ENCODE measurements at regions not wholly inside any gene's neighbourhood (a gene's known extent, or its start where the extent isn't known, plus 50 kb on each side); places are given as distances from the start of the nearest gene placed in this dataset.

GRCh38 chr3:188036375-188037194 is 117.4 kb upstream of the LPP start:
- no peak for DNase-seq (ENCODE audit: low read depth in 2 of 2)

DNA sequence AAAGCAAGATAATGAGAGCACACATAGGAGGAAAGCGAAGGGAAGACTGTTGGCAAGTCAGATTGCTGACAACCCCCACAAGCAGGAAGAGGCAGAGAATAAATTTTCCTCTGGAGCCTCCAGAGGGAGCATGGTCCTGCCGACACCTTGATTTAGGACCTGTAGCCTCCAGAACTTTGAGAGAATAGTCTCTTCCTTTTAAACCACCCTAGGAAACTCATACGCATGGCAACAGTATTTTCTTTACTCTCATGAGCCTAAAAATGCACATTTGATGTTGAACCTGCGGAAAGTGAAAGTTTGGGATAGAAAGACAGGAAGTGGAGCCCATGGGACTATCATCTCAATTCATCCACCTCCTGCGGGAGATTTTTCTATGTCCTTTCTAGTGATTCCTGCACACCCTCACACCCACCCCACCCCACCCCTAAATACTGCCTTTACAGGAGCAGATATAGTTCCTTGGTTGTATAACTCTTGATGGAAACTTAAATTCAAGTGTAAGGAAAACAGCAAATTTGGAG is 116.7 kb upstream of the LPP start:
- DNase-seq (ENCODE audit: low read depth in 2 of 2): no peak

GRCh38 chr3:188037965-188038581 is 115.9 kb upstream of the LPP start:
- DNase-seq (ENCODE audit: low read depth in 2 of 2): no peak

DNA sequence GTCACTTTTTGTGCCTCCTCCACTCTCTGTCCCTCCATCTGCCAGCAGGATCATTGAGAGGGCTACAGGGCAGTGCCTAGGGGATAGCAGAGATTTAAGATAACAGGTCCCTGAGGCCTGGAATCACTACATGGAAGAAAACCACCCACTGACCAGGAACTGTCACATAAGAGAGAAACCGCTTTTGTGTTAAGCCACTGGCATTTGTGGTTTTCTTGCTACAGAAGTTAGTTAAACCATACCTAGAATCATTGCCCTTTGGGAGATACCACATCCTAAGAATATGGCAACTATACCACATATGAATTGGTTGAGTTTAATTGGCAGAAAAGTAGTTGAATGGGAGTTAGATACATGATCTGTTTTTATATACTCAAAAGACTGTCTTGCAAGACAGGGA is 112.8 kb upstream of the LPP start:
- DNase-seq (ENCODE audit: low read depth in 2 of 2): no peak

DNA sequence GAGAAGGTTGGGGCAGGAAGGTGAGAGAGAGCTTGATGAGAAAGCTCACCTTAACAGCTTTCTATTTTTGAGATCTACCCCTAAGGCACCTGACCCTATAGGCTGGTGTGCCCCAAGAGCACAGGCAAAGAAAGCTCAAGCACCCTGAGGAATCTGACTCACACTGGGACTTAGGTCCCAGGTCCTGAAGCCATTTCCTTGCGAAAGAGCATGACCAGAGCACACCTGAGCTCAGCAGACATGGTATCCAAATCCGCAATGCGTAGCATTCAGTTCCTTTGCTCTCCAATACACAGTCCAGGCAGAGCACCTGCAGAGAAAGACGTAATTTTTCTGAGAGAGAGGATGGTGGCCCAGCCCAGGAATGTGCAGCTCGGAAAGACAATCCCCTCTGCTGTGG is 112.1 kb upstream of the LPP start:
- DNase-seq (ENCODE audit: low read depth in 2 of 2): no peak

GRCh38 chr3:188042466-188042865 is 111.5 kb upstream of the LPP start:
- no peak for DNase-seq (ENCODE audit: low read depth in 2 of 2)

- no peak for DNase-seq (ENCODE audit: low read depth in 2 of 2)
Observed at GRCh38 chr3:188043891-188044290, 110.1 kb upstream of the LPP start.

GRCh38 chr3:188046561-188047211 is 107.3 kb upstream of the LPP start:
- DNase-seq (ENCODE audit: low read depth in 2 of 2): no peak

DNA sequence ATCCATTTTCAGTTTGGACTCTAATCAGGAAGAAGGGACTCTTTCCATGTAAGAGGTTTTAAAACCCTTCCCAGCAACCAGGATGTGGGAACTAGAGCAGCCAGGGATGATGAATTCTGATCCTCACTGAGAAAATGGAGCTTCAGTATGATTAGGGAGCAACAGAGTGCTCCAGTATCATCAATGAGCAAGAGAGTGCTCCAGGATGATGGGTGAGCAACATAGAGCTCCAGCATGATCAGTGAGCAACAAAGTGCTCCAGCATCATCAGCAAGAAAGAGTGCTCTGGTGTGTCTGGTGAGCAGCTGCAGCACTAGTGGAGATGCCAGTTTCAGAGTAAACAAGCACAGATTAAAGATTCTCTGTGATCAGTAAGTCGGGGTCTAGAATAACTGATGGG is 106.4 kb upstream of the LPP start:
- no peak for DNase-seq (ENCODE audit: low read depth in 2 of 2)

DNA sequence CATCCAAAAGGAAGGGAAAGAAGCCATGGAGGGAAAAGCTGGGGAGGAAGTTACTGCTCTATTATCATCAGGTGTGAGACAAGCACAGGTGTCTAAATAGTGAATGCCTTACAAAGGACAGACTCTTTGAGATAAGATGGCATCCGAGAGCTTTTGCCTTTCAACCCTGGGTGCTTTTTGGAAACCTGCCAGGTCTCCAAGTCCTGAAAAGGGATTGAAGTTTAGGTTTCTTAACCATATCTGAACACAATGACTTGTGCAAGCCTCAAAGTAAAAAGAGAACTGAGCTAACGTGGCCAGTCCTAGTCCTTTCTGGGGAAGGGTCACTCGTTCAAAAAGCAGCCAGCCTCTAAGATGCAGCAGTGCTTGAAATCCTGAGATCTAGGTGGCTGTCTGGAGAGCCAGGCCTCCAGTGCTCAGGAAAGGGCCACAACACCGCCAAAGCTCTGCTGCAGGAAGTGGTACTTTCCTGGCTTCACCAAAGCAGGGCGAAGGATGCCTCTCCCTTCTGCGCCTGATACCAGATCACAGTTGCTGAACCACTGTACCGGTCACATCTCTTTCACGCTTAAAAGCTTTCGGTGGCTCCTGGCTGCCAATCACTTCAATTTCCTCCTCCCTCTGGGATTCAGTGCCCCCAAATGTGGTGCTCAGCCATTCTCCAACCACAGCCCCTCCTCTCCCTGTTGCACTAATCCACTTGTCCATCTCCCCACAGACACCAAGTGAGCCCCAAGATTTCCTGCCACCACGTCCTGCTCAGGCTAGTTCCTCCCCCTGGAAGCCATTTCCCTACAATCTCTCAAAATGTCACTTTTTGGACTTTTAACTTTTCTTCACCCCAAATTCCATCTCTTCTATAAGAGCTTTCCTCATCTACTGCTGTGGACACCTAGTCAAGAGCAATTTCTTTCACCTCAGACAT is 104.1 kb upstream of the LPP start:
- no peak for DNase-seq (ENCODE audit: low read depth in 2 of 2)

- no peak for DNase-seq (ENCODE audit: low read depth in 2 of 2)
Observed at GRCh38 chr3:188051801-188052168, 102.2 kb upstream of the LPP start.

GRCh38 chr3:188052169-188053035 is 101.6 kb upstream of the LPP start:
- no peak for DNase-seq (ENCODE audit: low read depth in 2 of 2)

GRCh38 chr3:188053036-188053340 is 101.0 kb upstream of the LPP start:
- DNase-seq (ENCODE audit: low read depth in 2 of 2): no peak

- DNase-seq (ENCODE audit: low read depth in 2 of 2): no peak
Observed at GRCh38 chr3:188053710-188054380, 100.1 kb upstream of the LPP start.

DNA sequence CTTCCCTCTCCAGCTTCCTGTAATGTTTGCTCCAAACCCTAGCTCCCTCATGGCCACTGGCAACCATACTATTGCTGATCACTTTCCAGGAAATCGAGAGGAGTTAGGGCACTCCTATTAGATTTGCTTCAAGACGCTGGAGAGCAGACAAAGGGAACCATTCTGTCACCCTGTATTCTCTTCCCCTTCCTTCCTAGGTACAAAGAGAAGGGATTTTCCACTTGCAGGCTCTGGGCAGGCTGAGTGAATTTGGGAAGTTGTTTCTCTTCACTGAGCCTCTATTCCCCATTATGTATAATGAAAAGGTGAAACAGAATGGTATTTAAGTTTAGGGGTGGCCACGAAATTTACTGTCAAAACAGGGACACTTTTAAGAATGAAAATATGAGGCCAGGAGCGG is 99.4 kb upstream of the LPP start:
- DNase-seq (ENCODE audit: low read depth in 2 of 2): no peak

DNA sequence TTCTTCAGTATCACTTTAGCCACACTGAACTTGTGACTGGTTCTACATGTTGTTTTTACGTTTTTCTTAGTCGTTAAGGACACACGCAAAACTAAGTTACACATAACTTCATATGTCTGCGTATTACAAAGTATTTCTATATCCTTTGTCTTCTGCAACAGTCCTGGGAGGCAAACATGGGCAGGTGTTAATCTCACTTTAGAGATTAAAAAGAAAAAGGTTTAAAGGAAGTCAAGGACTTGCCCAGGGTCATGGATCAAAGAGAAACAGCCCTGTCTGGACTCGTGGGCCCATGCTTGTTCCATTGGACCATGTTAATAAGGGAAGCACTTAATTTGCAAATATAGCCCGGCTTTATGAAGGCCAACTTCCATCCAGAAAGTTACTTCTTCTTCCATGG is 98.6 kb upstream of the LPP start:
- no peak for DNase-seq (ENCODE audit: low read depth in 2 of 2)

- DNase-seq (ENCODE audit: low read depth in 2 of 2): no peak
Observed at GRCh38 chr3:188057124-188057523, 96.8 kb upstream of the LPP start.

DNA sequence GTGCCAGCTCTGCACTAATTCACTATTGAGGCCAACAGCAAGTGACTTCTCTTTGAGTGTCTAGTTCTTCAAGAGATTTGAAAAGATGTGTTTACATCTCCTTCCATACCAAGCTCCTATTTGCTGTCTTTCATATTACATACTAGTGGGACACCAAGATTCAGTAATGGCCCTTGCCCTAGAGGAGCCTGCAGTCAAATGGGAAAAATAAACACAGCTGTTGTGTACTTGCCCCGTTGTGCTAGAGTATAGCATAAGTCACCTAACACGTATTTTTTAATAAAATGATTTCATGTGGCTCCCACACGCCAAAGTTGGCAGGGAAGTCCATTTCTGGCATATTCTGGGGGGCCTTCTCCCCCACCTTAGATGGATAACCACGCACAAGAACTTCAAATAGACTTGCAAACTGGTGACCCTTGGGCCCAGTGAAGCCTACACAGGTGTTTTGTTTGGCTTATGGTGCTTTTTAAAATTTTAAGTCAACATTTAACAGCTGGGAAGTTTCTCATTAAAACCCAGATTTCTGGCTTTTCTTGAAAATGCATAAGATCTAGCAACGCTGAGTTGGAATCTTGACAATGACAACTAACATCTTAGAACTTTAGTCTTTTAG is 95.3 kb upstream of the LPP start:
- DNase-seq (ENCODE audit: low read depth in 2 of 2): no peak

DNA sequence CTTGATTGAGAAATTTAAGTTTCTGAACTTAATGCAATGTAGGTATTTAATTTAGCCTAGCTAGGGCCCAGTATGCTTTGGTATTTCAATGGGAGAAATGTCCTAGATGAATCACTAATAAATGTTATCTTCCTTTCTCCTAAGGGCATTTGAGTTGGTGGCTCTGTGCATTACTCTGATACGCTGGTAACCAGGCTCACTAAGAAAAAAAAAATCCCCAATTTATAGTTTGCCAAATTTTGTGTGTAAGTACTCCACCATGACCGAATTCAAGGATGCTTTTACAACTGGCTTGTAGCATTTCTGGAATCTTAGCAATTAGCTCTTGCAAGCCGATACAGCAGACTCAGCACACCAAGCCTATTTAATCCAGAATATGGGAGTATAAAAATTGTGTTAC is 94.6 kb upstream of the LPP start:
- DNase-seq (ENCODE audit: low read depth in 2 of 2): no peak

DNA sequence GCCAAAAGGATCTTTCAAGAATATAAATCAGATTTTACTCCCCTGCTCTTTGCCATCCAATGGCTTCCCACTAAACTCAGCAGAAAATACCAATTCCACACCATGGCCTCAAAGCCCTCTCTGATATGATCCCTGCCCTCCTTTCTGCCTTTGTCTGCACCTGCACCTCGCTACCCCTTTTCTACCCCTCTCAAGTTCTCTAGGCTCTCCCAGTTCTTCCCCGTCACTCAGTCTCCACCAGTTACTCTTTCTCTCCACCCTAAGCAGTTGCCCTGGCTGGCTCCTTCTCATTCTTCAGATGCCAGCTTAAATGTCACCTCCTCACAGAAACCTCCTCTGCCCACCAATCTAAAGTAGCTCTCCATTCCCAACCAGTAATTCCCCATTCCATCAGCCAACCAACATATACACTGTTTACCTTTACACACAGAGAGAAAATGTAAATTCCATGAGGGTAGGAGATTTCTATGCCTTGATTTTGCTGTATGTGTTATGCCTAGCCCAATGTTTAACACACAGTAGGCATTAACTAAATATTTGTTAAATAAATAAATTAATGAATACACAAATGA is 93.6 kb upstream of the LPP start:
- no peak for DNase-seq (ENCODE audit: low read depth in 2 of 2)

Measured in stimulated activated CD4-positive, alpha-beta T cell treated with anti-CD3 and anti-CD28 coated beads, Interleukin-12 subunit alpha, Interleukin-12 subunit beta, amount 100 ng/mL, for 24 hours (primary cell).